Lower leg skin (tissue), 3 donors: ENCODE measurements at regions not wholly inside any gene's neighbourhood (a gene's known extent, or its start where the extent isn't known, plus 50 kb on each side); places are given as distances from the start of the nearest gene placed in this dataset.

ENCODE experiments used
- CTCF ChIP-seq, 3 donors: fragments of 450-650 bp; IDR thresholded peaks; one replicate each; pipeline ENCODE4 v1.5.1; 2016; ENCODE audit warnings: antibody characterized with exemption in 3 of 3, mild to moderate bottlenecking in 3 of 3, moderate library complexity in 2 of 3
- POLR2A ChIP-seq, 2 donors: fragments of 450-650 bp; IDR thresholded peaks; one replicate each; pipeline ENCODE4 v1.6.1; 2016 to 2017; ENCODE audit warnings: antibody characterized with exemption in 2 of 2, mild to moderate bottlenecking in 1 of 2, moderate library complexity in 1 of 2

GRCh38 chr22:27543460-27543859 lies 258.1 kb downstream of the MN1 start:
- TF ChIP-seq CTCF (IDR thresholded peaks at IDR 0.05) (no peak), POLR2A (IDR thresholded peaks at IDR 0.05) (no peak)
